ENCODE measurements at regions not wholly inside any gene's neighbourhood (a gene's known extent, or its start where the extent isn't known, plus 50 kb on each side); places are given as distances from the start of the nearest gene placed in this dataset.

- no peak overlapping the region for H3K27ac ChIP-seq
- H3K79me2 ChIP-seq (ENCODE audit: insufficient read depth, low read depth), result no peaks in the 10 kb centered on the region
- no peak for TF ChIP-seq CTCF (conservative IDR thresholded peaks at IDR 0.05; ENCODE audit: low read depth, low read length)
- no peak overlapping the region for H2AFZ ChIP-seq (ENCODE audit: low read depth)
- H3K4me1 ChIP-seq (ENCODE audit: low read depth, poor library complexity, severe bottlenecking), result peaks cover 7% of the 10 kb centered on the region
- no peak overlapping the region for H3K9ac ChIP-seq
- H3K4me3 ChIP-seq (IDR thresholded peaks at IDR 0.05; ENCODE audit: insufficient read depth, low read depth, low read length), result no peak overlapping the region
- no peaks in the 10 kb centered on the region for H3K36me3 ChIP-seq (ENCODE audit: insufficient read depth)
- no peaks in the 10 kb centered on the region for H4K20me1 ChIP-seq (ENCODE audit: insufficient read depth)
- H3K27me3 ChIP-seq (ENCODE audit: insufficient read depth, low read depth), result no peaks in the 10 kb centered on the region
- H3K4me2 ChIP-seq, result no peak overlapping the region
Observed at GRCh38 chr10:36681751-36682632, 443.4 kb upstream of the ANKRD30A start.

- no peaks in the 10 kb centered on the region for H3K36me3 ChIP-seq (ENCODE audit: insufficient read depth)
- H3K79me2 ChIP-seq (ENCODE audit: insufficient read depth, low read depth), result no peaks in the 10 kb centered on the region
- no peak for TF ChIP-seq CTCF (conservative IDR thresholded peaks at IDR 0.05; ENCODE audit: low read depth, low read length)
- H3K27ac ChIP-seq, result no peak overlapping the region
- H4K20me1 ChIP-seq (ENCODE audit: insufficient read depth), result no peaks in the 10 kb centered on the region
- H3K9ac ChIP-seq, result no peak overlapping the region
- H3K27me3 ChIP-seq (ENCODE audit: insufficient read depth, low read depth), result no peaks in the 10 kb centered on the region
- H3K4me2 ChIP-seq, result no peak overlapping the region
- peaks cover 7% of the 10 kb centered on the region for H3K4me1 ChIP-seq (ENCODE audit: low read depth, poor library complexity, severe bottlenecking)
- no peak overlapping the region; the same call in 1 of the 2 replicates for H2AFZ ChIP-seq (ENCODE audit: low read depth)
- no peak overlapping the region for H3K4me3 ChIP-seq (IDR thresholded peaks at IDR 0.05; ENCODE audit: insufficient read depth, low read depth, low read length)
Observed at GRCh38 chr10:36679554-36679953, 445.8 kb upstream of the ANKRD30A start.

GRCh38 chr10:36677431-36677768 is 448.0 kb upstream of the ANKRD30A start:
- no peak overlapping the region for H3K27ac ChIP-seq
- TF ChIP-seq CTCF (conservative IDR thresholded peaks at IDR 0.05; ENCODE audit: low read depth, low read length), result no peak
- no peaks in the 10 kb centered on the region for H3K79me2 ChIP-seq (ENCODE audit: insufficient read depth, low read depth)
- no peaks in the 10 kb centered on the region for H4K20me1 ChIP-seq (ENCODE audit: insufficient read depth)
- peaks cover 7% of the 10 kb centered on the region for H3K4me1 ChIP-seq (ENCODE audit: low read depth, poor library complexity, severe bottlenecking)
- no peak overlapping the region for H3K4me2 ChIP-seq
- no peak overlapping the region for H3K9ac ChIP-seq
- H2AFZ ChIP-seq (ENCODE audit: low read depth), result no peak overlapping the region
- no peak overlapping the region for H3K4me3 ChIP-seq (IDR thresholded peaks at IDR 0.05; ENCODE audit: insufficient read depth, low read depth, low read length)
- H3K36me3 ChIP-seq (ENCODE audit: insufficient read depth), result no peaks in the 10 kb centered on the region
- no peaks in the 10 kb centered on the region for H3K27me3 ChIP-seq (ENCODE audit: insufficient read depth, low read depth)

GRCh38 chr10:36676756-36677430 is 448.5 kb upstream of the ANKRD30A start:
- H3K4me3 ChIP-seq (IDR thresholded peaks at IDR 0.05; ENCODE audit: insufficient read depth, low read depth, low read length), result no peak overlapping the region
- H3K27me3 ChIP-seq (ENCODE audit: insufficient read depth, low read depth), result no peaks in the 10 kb centered on the region
- H3K4me1 ChIP-seq (ENCODE audit: low read depth, poor library complexity, severe bottlenecking), result peaks cover 7% of the 10 kb centered on the region
- H2AFZ ChIP-seq (ENCODE audit: low read depth), result no peak overlapping the region
- H3K9ac ChIP-seq, result no peak overlapping the region
- no peaks in the 10 kb centered on the region for H4K20me1 ChIP-seq (ENCODE audit: insufficient read depth)
- TF ChIP-seq CTCF (conservative IDR thresholded peaks at IDR 0.05; ENCODE audit: low read depth, low read length), result no peak
- H3K79me2 ChIP-seq (ENCODE audit: insufficient read depth, low read depth), result no peaks in the 10 kb centered on the region
- H3K4me2 ChIP-seq, result no peak overlapping the region
- H3K27ac ChIP-seq, result no peak overlapping the region
- no peaks in the 10 kb centered on the region for H3K36me3 ChIP-seq (ENCODE audit: insufficient read depth)

Data from KMS-11 (cell line).